HepG2 (cell line): ENCODE measurements at regions not wholly inside any gene's neighbourhood (a gene's known extent, or its start where the extent isn't known, plus 50 kb on each side); places are given as distances from the start of the nearest gene placed in this dataset.

Source experiments
- ATAC-seq: fragments of 200-7000 bp; cut with Tn5 transposase; 3 replicates; pipeline ENCODE4 v1.9.1; 2020; ENCODE audit warnings: mild to moderate bottlenecking, moderate library complexity
- BruUV-seq: library from RNA; stranded (reverse); fragments of 400-500 nt; replicated peaks from 2 replicates; lab custom pipeline; 2021; lab: Mats Ljungman, UMichigan
- CTCF ChIA-PET: fragments of 300-600 bp; formaldehyde crosslinking; extraction: SDS; loops from one replicate; lab custom pipeline; 2021; ENCODE audit warnings: low total read pairs, inconsistent platforms, low intra/inter-chr PET ratio; lab: Yijun Ruan, JAX
- POLR2A ChIA-PET: fragments of 350-600 bp; sonication (Branson Sonifier 250); formaldehyde crosslinking; loops from one replicate; lab custom pipeline; 2020; ENCODE audit warnings: antibody characterized with exemption, inconsistent platforms; lab: Yijun Ruan, JAX
- DNase-seq: peaks from one replicate; pipeline ENCODE4 v3.0.0-alpha.2; 2015; ENCODE audit warnings: low spot score
- FAIRE-seq: peaks from 3 replicates; lab custom pipeline; 2011; peaks lifted over from hg19 to GRCh38; lab: Jason Lieb, UNC
- H2AFZ ChIP-seq: one replicate; pipeline ENCODE4 v1.6.1; 2011; ENCODE audit warnings: low read length, inconsistent platforms
- H3K27ac ChIP-seq: fragments of 300-600 bp; 3 replicates; pipeline ENCODE4 v1.8.0; 2011; ENCODE audit warnings: mixed run types, mild to moderate bottlenecking, mixed read lengths, low read length, inconsistent platforms; ENCODE audit not compliant: insufficient read depth; ENCODE audit errors: extremely low read length
- H3K27me3 ChIP-seq, 2 experiments: fragments of 200-600 bp in 1 of 2; 2 replicates in 1 of 2; 3 replicates in 1 of 2; pipeline versions ENCODE4 v1.6.0 to v1.8.0; 2011; ENCODE audit warnings: low read length in 2 of 2, mild to moderate bottlenecking in 2 of 2, moderate library complexity in 2 of 2, inconsistent platforms in 1 of 2; ENCODE audit not compliant: insufficient read depth in 2 of 2, control insufficient read depth in 1 of 2
- H3K36me3 ChIP-seq, 2 experiments: fragments of 200-600 bp in 1 of 2; replicated peaks in 1 of 2; 2 replicates in 1 of 2; 3 replicates in 1 of 2; pipeline versions ENCODE4 v1.5.1 to v1.8.0; 2011; ENCODE audit warnings: low read length in 2 of 2, inconsistent platforms in 1 of 2; ENCODE audit not compliant: insufficient read depth in 2 of 2, control insufficient read depth in 1 of 2
- H3K4me1 ChIP-seq: 2 replicates; pipeline ENCODE4 v1.5.1; 2012; ENCODE audit warnings: low read length, inconsistent platforms; ENCODE audit not compliant: insufficient read depth
- H3K4me2 ChIP-seq: 2 replicates; pipeline ENCODE4 v1.6.0; 2011; ENCODE audit warnings: low read depth, low read length, inconsistent platforms
- H3K4me3 ChIP-seq, 3 experiments: fragments of 200-600 bp in 1 of 3; sonication (generic), shearing (Covaris generic) in 1 of 3; replicated peaks in 1 of 3; 2 replicates each; pipeline ENCODE4 v1.5.1; 2011 to 2016; ENCODE audit warnings: low read length in 3 of 3, inconsistent platforms in 2 of 3, low read depth in 2 of 3, mild to moderate bottlenecking in 2 of 3, control low read depth in 1 of 3, mixed read lengths in 1 of 3; ENCODE audit not compliant: insufficient read depth in 1 of 3
- H3K79me2 ChIP-seq: one replicate; pipeline ENCODE4 v1.6.1; 2011; ENCODE audit warnings: low read length, inconsistent platforms; ENCODE audit not compliant: insufficient read depth
- H3K9ac ChIP-seq: 2 replicates; pipeline ENCODE4 v1.6.0; 2011; ENCODE audit warnings: mild to moderate bottlenecking, low read depth, low read length, inconsistent platforms; ENCODE audit not compliant: insufficient read depth
- H3K9me3 ChIP-seq: 2 replicates; pipeline ENCODE4 v1.5.1; 2012; ENCODE audit warnings: mild to moderate bottlenecking, low read length
- H4K20me1 ChIP-seq: 2 replicates; pipeline ENCODE4 v1.6.0; 2011; ENCODE audit warnings: inconsistent platforms, mild to moderate bottlenecking, low read length, moderate library complexity; ENCODE audit not compliant: insufficient read depth
- HINFP ChIP-seq: sonication (generic); formaldehyde crosslinking; IDR thresholded peaks from 2 replicates; pipeline ENCODE4 v1.4.0; 2020; ENCODE audit warnings: low read depth, mild to moderate bottlenecking, missing genetic modification reagents
- HIVEP1 ChIP-seq: sonication (generic); formaldehyde crosslinking; IDR thresholded peaks from 2 replicates; pipeline ENCODE4 v1.4.0; 2020; ENCODE audit warnings: mild to moderate bottlenecking, missing genetic modification reagents
- IRF1 ChIP-seq: sonication (generic); formaldehyde crosslinking; IDR thresholded peaks from 2 replicates; pipeline ENCODE4 v1.4.0; 2020; ENCODE audit warnings: low read depth, mild to moderate bottlenecking, missing genetic modification reagents
- MXI1 ChIP-seq: IDR thresholded peaks from 3 replicates; pipeline ENCODE4 v1.6.1; 2012; ENCODE audit warnings: low read depth, low read length, inconsistent platforms, borderline replicate concordance
- RBAK ChIP-seq: sonication (generic); formaldehyde crosslinking; IDR thresholded peaks from 2 replicates; pipeline ENCODE4 v1.5.1; 2020; ENCODE audit warnings: mild to moderate bottlenecking, missing genetic modification reagents
- SKIL ChIP-seq: sonication (generic); formaldehyde crosslinking; IDR thresholded peaks from 2 replicates; pipeline ENCODE4 v1.8.0; 2022; ENCODE audit warnings: missing genetic modification reagents, mild to moderate bottlenecking, moderate library complexity, borderline replicate concordance
- TEF ChIP-seq: sonication (generic); formaldehyde crosslinking; IDR thresholded peaks from 2 replicates; pipeline ENCODE4 v1.5.0; 2020; ENCODE audit warnings: missing genetic modification reagents
- THRA ChIP-seq: sonication (generic); formaldehyde crosslinking; IDR thresholded peaks from 2 replicates; pipeline ENCODE4 v1.4.0; 2020; ENCODE audit warnings: missing genetic modification reagents, borderline replicate concordance
- ZBTB34 ChIP-seq: sonication (generic); formaldehyde crosslinking; IDR thresholded peaks from 2 replicates; pipeline ENCODE4 v1.8.0; 2022; ENCODE audit warnings: mild to moderate bottlenecking, missing genetic modification reagents
- ZNF580 ChIP-seq: IDR thresholded peaks from 2 replicates; pipeline ENCODE4 v1.6.1; 2016; ENCODE audit warnings: low read depth, borderline replicate concordance
- ZNF768 ChIP-seq: sonication (generic); formaldehyde crosslinking; IDR thresholded peaks from 2 replicates; pipeline ENCODE4 v1.4.0; 2020; ENCODE audit warnings: missing genetic modification reagents
- ZNF775 ChIP-seq: sonication (generic); formaldehyde crosslinking; IDR thresholded peaks from 2 replicates; pipeline ENCODE4 v1.4.0; 2020; ENCODE audit warnings: missing genetic modification reagents, mild to moderate bottlenecking, moderate library complexity, borderline replicate concordance
- ZNF777 ChIP-seq: sonication (generic); formaldehyde crosslinking; IDR thresholded peaks from 2 replicates; pipeline ENCODE4 v1.4.0; 2020; ENCODE audit warnings: missing genetic modification reagents
- WGBS: methylation state at CpG from one replicate; pipeline ENCODE4 v1.1.6; 2017; ENCODE audit warnings: low lambda C conversion rate; 5-methylcytosine and 5-hydroxymethylcytosine counted together
- in situ Hi-C: cut with HindIII; loops from 2 replicates; pipeline ENCODE4 v1.10.0; 2017; ENCODE audit warnings: low pct_unique_long_range_greater_than_20kb; ENCODE audit not compliant: extremely low pct_ligation_motif_present
- intact Hi-C: fragments of 100-400 bp; cut with micrococcal nuclease; formaldehyde crosslinking; loops from one replicate; pipeline ENCODE4 v1.10.0; 2022; ENCODE audit not compliant: unreplicated experiment

GRCh38 chr6:3650959-3651697 lies 100.4 kb downstream of the PXDC1 start:
- ATAC-seq = no peak
- H3K27me3 ChIP-seq = peaks cover 0 to 17% of the 10 kb centered on the region in 2 experiments; a peak in 3 of 5 replicates

More at GRCh38 chr6:3650959-3651697, 100.4 kb downstream of the PXDC1 start:
- TF ChIP-seq SKIL (CRISPR knock-in tag) (no peak), HIVEP1 (CRISPR knock-in tag) (no peak), TEF (CRISPR knock-in tag) (no peak), ZNF580 (CRISPR knock-in tag) (no peak), RBAK (CRISPR knock-in tag) (no peak), ZNF777 (no peak), ZNF775 (CRISPR knock-in tag) (no peak), HINFP (no peak), MXI1 (no peak), IRF1 (CRISPR knock-in tag) (no peak), ZNF768 (CRISPR knock-in tag) (no peak), THRA (CRISPR knock-in tag) (no peak), ZBTB34 (CRISPR knock-in tag) (no peak)
- Histone ChIP-seq H3K79me2 (no peaks in the 10 kb centered on the region), H3K9ac (no peak overlapping the region), H3K4me2 (no peak overlapping the region), H3K4me3 (no peak overlapping the region), H2AFZ (no peak overlapping the region), H3K27ac (no peak overlapping the region), H4K20me1 (no peaks in the 10 kb centered on the region), H3K9me3 (no peaks in the 10 kb centered on the region), H3K4me1 (no peaks in the 10 kb centered on the region), H3K36me3 (no peaks in the 10 kb centered on the region)
- FAIRE-seq (no peak), DNase-seq (no peak)
- CTCF ChIA-PET = no interaction called here
- 42% methylated on average over 15 of the region's 15 CpGs for WGBS
- intact Hi-C loops = no loop called here
- POLR2A ChIA-PET = no interaction called here
- BruUV-seq = no TSS peak
- in situ Hi-C loops = no loop called here
